Jurkat, Clone E6-1 (cell line): ENCODE measurements at regions not wholly inside any gene's neighbourhood (a gene's known extent, or its start where the extent isn't known, plus 50 kb on each side); places are given as distances from the start of the nearest gene placed in this dataset.
"Not testable (repeated sequence)": the region's sequence is repeated elsewhere in the genome, so short reads cannot be mapped to it uniquely, and the experiment has no call there.

Experiments used
- DNase-seq: peaks from one replicate; pipeline ENCODE4 v3.0.0-alpha.2; 2011; ENCODE audit warnings: low read depth, low spot score
- H3K4me3 ChIP-seq: 2 replicates; pipeline ENCODE4 v1.5.1; 2011; ENCODE audit warnings: mild to moderate bottlenecking, low read length, control low read depth, moderate library complexity

DNA sequence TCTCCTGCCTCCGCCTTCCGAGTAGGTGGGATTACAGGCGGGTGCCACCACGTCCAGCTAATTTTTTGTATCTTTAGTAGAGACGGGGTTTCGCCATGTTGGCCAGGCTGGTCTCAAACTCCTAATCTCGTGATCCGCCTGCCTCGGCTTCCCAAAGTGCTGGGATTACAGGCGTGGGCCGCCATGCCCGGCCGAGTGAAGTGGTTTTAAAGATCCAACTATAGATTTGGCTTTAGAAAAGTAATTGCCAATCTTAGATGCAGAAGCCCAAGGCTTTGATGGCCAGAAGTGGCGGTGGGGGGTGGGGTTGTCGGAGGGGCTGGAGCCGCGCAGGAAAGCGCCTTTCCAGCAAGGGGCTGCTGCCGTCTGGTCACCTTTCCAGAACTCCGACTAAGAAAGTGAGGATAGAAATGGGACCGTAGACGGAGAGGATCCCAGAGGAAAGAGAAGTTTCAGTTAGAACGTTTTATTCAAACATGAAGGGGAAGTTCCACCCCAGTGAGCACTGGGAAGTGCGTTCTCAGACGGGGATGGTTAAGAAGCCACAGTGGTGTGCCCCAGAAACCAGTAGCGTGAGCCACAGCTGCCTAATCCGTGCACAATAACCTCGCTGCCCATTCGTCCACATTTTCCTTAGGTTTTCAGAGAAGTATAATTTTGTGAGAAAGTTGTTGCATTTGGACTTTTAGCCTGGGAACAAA is 69.7 kb downstream of the DLL1 start:
- no peak overlapping the region for H3K4me3 ChIP-seq
- no peak for DNase-seq

- not testable (repeated sequence) for DNase-seq
Measured at GRCh38 chr6:170213637-170214018, 77.2 kb downstream of the DLL1 start.

GRCh38 chr6:170212956-170213636 is 77.8 kb downstream of the DLL1 start:
- H3K4me3 ChIP-seq = no peak overlapping the region

More at GRCh38 chr6:170213637-170214018, 77.2 kb downstream of the DLL1 start:
- not testable (repeated sequence) for H3K4me3 ChIP-seq

DNA sequence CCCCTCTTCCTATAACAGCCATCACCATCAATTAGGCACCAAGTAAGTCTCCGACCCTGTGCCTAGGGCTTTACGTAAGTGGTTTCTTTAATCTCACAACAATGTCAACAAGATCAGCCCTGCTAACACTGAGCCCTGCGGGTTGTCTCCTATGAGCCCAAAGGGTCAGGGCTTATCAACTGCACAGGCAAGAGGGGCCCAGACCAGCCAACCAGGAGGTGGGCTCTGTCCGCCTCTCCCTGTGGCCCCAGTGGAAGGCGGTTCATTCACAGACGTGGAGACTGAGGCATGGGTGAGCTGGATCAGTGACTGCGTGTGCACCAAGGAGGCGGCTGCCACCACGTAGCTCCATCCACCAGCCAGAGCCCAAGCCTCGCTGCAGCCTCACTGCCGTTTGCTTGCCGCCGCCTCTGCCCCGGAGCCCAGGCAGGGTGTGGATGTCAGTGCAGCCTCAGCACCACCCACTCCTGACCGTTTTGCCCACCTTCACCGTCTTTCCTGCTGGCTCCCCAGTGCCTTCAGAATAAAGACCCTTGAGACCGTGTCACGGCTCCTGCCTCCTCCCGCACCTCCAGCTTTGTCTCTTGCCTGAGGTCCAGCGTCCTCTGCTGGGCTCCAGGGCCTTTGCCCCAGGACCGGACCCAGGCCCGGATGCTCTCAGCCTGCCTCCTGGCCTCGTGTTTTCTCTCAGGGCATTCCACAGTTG is 78.7 kb downstream of the DLL1 start:
- no peak for DNase-seq
- H3K4me3 ChIP-seq = no peak overlapping the region

More at GRCh38 chr6:170212956-170213636, 77.8 kb downstream of the DLL1 start:
- DNase-seq = no peak

- DNase-seq = no peak
- no peak overlapping the region for H3K4me3 ChIP-seq
Measured at GRCh38 chr6:170211404-170212025, 79.4 kb downstream of the DLL1 start.

DNA sequence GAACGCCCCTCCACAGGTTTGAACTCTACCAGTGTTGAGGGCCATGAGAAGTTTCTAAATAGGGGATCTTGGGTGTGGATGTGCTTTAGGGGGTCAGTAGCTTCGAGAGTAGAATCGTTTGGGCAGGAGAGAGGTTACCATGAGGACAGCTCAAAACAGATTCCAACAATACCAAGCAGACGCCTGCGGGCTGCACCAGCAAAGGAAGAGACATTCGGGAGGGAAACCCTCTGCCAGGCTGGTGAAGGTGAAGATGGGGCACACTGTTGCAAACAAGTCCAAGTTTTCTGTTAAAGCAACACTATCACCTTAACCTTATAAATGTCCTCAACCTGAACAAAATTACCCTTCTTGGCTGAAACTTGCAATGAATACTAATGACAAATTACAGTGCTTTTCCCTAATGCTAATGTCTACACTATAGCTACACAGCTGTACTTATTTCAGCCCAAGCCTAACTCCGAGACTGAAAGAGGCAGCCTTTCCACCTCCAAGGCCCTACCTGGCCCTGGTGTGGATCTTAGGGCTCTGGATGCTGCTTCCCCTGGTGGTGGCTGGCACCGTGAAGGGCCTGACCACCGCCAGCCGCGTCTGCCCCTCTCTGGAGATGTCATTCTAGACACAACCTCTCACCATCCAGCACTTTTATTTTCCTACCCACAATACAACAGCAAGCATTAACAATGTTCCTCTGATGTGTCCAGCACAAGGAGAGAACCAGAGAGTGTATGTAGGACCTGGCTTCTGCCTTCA is 80.1 kb downstream of the DLL1 start:
- H3K4me3 ChIP-seq = no peak overlapping the region
- DNase-seq = no peak

GRCh38 chr6:170210026-170210390 is 80.9 kb downstream of the DLL1 start:
- no peak for DNase-seq
- no peak overlapping the region for H3K4me3 ChIP-seq

DNA sequence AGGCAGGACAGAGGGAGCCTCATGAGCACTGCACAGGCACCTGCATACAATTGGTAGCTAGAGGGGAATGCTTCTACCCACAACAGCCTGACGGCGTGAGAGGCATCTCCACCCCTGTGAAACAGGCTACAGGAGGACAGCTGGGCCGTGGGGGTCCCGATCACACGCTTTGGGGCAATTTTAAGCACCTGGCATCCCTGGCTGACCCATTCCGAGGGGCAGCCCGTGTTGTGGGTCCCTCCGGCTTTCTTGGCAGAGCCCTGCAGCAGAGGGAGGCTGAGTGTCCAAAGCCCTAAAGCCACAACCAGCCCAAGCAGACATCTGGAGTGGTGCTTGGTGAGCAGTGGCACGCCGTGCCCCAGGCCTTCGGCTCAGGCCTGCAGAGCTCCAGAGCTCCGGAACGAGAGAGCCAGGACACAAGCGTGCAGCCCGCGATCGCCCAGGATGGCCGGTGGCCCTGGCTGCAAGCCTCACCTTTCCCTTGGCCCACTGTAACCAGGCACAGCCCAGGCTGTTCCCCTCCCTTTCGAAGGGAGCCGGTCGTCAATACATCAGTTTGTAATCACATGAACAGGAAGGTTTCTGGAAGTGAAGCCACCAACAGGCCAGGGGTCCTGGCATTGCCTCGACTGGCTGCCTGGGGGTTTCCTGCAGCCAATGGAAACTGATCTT is 81.4 kb downstream of the DLL1 start:
- DNase-seq = no peak
- no peak overlapping the region for H3K4me3 ChIP-seq

- H3K4me3 ChIP-seq = no peak overlapping the region
- no peak for DNase-seq
Measured at GRCh38 chr6:170208651-170209353, 82.1 kb downstream of the DLL1 start.

DNA sequence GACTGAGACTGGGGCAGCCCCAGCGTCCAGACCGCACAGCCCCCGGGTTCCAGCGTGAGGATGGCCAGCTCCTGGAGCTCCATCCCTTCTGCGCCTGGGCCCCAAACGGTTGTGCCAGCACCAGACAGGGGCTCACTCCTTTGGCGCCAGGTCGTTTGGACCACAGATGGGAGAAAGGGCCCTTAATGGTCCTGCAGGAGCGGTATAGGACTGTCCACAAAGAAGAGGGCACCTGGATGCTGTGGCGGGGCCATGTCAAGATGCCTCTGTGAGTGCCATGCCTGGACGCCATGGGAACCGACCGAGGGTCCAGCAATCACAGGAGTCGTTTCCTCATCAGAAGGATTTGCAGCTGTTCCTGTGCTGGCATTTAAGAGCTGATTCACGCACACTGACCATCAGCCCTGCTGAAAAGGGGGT is 82.7 kb downstream of the DLL1 start:
- no peak overlapping the region for H3K4me3 ChIP-seq
- DNase-seq = no peak

DNA sequence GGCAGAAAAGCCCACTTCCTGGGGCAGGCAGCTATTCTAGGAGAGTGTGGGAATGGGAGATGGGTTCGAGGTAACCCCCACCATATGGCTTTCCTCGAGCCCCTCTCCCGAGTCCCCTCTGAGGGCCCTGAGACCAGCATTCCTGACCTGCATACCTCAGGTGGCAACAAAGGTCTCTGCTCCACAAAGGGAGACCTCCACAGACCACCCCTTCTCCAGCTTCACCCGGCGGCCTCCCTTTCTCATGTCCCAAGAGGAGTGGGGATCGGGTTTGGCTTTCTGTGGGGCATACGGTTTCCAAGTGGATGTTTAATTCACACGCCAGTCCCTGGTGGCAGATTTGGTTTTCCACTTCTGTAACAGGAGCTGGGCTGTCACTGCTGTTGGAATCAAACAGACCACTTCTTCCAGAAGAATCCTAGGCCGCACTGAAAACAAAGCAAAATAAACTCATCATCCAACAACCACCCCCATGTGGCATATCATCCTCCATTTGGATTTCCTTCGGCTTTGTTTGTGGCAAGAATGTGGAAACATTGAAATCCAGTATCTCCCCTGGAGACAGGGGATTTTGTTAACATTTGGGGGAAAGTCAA is 83.2 kb downstream of the DLL1 start:
- DNase-seq = no peak
- H3K4me3 ChIP-seq = no peak overlapping the region

DNA sequence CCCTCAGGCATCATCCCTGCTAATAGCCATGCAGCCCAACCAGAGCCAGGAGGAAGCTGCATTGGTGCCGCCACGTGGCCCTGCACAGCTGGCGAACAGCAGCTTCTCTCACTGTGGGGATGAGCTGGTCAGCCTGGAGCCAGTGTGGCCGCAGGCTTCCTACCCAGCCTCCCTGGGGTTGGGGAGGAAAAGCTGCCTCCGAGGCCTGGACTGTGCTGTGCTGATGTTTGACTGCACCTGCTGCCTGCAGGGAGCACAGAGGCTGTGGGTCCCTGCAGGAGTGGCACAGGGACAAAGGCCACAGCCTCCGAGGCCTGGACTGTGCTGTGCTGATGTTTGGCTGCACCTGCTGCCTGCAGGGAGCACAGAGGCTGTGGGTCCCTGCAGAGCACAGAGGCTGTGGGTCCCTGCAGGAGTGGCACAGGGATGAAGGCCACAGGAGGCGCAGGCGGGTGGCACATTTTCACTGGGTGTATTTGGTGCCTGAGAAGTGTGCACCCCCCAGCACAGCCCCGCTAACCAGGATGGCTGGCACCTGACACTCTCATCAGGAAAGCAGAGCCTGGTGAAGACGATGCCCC is 83.9 kb downstream of the DLL1 start:
- no peak overlapping the region for H3K4me3 ChIP-seq
- DNase-seq = no peak

DNA sequence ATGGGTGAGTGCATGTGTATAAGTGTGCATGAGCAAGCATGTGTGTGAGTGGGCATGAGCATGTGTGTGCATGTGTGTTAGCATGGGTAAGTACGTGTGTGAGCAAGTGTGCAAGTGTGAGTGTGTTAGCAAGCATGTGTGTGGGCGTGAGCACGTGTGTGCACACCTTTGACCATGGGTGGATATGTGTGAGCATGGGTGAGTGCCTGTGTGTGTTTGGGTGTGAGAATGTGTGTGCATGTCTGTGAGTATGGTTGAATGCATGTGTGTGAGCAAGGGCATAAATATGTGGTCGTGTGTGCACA is 84.6 kb downstream of the DLL1 start:
- DNase-seq = no peak
- no peak overlapping the region for H3K4me3 ChIP-seq

DNA sequence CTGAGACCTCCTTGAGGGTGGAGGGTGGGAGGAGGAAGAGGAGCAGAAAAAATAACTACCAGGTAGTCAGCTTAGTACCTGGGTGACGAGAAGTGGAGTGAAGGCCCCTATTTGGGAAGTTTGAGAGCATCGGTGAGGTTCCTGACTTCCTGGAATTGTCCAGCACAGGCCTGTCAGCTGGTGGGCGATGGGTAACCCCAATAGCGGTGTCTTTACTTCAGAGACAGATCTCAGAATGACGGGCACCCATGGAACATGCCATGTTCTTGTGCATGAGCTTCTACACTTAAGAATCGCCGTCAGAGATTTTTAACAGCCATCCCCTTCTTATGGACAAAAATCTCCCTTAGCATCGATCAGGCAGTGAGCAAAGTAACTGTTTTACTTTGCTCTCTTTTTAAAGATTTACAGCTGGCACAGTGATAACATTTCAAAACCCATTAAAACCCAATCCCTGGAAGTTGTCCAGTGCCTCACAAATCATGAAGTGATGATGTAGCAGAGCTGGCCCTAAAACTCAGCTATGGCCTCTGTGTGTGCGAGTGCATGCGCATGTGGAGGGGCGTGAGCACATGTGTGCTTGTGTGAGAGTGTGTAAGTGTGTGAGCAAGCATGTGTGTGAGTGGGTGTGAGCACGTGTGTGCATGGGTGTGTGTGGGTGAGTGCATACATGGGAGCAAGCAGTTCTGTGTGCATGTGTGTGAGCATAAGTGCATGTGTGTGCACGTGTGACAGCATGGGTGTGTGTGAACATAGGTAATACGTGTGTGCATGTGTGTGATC is 85.2 kb downstream of the DLL1 start:
- no peak for DNase-seq
- no peak overlapping the region for H3K4me3 ChIP-seq

DNA sequence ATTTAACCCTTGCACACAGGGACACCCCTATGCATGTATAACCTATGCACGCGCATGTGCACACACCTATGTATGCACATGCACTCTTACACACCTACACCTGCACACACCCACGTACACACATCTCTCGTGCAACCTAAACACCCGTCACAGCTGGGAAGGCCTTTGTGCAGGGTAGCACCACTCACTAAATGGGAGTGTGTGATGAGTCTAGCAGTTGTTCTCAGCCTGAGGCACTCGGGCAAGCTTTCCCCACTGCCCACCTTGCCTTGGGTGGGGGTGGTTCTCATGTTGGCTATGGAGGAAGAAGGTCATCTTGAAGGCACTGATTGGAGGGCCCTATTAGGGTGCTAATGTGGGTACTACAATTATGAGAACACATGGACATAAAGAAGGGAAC is 85.8 kb downstream of the DLL1 start:
- H3K4me3 ChIP-seq = no peak overlapping the region
- no peak for DNase-seq

DNA sequence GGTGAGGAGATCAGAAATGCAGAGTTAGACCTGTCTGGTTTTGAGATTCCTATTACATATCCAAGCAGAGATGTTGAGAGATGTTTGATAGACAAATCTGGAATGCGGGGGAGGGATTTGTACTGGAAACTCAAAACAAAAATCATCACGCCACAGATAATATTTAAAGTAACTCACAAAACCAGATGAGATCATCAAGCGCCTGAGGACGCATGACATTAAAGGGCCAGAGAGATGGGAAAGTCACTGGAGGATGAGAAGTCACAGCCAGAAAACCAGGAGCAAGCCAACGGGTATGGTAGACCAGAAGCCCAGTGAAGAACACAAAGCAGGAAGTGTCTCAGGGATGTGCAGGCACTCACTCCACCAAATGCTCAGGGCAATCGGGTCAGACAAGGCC is 87.7 kb downstream of the DLL1 start:
- H3K4me3 ChIP-seq = no peak overlapping the region
- no peak for DNase-seq
